ENCODE measurements at regions not wholly inside any gene's neighbourhood (a gene's known extent, or its start where the extent isn't known, plus 50 kb on each side); places are given as distances from the start of the nearest gene placed in this dataset.

- TF ChIP-seq POLR2A (IDR thresholded peaks at IDR 0.05) (no peak), CTCF (IDR thresholded peaks at IDR 0.05) (no peak)
These were observed 248.3 kb upstream of the IGFBP3 start for GRCh38 chr7:46169384-46169755.
